OCI-M1 (cell line): ENCODE measurements at regions not wholly inside any gene's neighbourhood (a gene's known extent, or its start where the extent isn't known, plus 50 kb on each side); places are given as distances from the start of the nearest gene placed in this dataset.

ENCODE experiments used
- DNase-seq: peaks from one replicate; lab custom pipeline; 2025; lab: John Stamatoyannopoulos, UW

- no peak for DNase-seq
These were observed 56.8 kb upstream of the PRR23E start for GRCh38 chr3:127136024-127136600.

DNA sequence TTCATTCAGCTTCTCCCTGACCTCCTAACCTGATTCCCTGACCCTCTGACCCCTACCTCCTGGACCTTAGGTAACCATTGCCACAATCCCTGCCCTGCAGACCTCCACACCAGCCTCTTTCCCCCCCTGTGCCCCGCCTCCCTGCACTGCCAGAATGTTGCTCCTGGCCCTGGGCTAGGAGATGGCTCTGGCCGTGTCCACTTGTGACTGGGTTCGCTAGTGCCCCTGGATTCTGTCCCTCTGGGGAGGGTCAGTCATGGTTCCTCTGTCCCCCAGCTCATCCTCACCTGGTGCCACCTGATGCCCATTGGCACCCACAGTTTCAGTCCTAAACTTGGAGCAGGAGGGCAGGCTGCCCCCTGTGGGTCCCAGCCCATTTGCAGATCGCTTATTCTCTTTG, 56.2 kb upstream of the PRR23E start:
- no peak for DNase-seq

DNA sequence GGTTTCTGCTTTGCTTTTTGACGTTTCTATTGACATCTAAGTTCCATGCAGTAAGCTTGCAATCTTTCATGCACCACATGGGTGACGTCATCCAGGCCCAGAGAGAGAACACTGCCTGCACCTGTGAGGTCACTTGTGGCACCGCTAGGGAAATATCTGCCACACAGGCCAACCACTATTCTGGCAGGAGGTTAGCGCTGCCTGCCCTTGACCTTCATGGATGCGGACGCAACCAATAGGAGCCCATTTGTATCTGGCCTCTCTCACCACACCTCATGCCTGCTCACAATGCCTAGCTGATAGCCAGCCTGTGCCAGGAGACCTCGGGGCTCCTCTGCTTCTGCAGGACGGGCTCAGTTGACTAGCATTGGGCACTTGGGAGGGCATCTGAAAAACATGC, 55.8 kb upstream of the PRR23E start:
- DNase-seq = no peak

GRCh38 chr3:127137757-127138536, 55.0 kb upstream of the PRR23E start:
- no peak for DNase-seq

GRCh38 chr3:127139601-127140500, 53.1 kb upstream of the PRR23E start:
- no peak for DNase-seq

DNA sequence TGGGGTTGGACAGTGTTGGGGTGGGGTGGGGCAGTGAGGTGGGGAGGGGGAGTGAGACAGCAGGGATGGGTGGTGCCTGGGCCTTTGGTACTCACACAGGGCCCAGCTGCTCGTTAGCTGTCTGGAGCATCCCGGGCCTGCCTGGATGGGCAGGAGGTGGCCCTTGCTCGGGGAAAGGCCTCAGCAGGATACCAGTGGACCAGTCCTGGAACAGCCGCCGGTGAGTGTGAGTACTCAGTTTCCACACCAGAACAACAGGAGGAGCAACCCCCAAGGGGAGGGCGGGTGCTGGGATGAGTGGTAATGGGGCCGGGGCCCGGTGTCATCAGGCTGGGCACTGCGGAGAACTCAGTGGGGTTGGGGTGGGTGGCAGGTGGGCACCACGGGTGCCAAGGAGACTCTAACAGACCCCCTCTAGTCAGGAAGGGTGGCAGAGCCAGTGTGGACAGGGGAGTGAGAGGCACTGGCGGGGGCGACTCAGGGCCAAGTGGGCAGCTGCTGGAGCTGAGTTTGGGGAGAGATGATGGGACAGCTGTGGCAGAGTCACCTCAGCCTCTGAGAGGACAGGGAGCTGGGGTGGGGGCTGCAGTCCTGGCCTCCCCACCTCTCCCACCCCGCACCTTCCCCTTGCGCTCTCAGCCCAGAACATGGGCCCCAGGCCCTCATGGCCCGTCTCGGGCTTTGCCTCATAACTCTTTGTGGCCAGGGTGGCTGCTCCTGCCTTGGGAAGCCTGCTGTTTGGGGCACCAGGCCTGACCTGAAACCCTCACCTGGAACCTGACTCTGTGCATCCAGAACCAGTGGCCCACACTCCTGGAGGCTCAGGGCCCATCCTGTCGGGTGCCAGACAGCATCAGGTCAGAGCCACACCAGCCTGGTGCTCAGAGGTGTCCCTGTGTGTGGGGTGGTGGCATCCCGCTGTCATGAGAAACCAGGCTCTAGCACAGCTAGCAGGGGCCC, 52.1 kb upstream of the PRR23E start:
- DNase-seq = no peak

DNA sequence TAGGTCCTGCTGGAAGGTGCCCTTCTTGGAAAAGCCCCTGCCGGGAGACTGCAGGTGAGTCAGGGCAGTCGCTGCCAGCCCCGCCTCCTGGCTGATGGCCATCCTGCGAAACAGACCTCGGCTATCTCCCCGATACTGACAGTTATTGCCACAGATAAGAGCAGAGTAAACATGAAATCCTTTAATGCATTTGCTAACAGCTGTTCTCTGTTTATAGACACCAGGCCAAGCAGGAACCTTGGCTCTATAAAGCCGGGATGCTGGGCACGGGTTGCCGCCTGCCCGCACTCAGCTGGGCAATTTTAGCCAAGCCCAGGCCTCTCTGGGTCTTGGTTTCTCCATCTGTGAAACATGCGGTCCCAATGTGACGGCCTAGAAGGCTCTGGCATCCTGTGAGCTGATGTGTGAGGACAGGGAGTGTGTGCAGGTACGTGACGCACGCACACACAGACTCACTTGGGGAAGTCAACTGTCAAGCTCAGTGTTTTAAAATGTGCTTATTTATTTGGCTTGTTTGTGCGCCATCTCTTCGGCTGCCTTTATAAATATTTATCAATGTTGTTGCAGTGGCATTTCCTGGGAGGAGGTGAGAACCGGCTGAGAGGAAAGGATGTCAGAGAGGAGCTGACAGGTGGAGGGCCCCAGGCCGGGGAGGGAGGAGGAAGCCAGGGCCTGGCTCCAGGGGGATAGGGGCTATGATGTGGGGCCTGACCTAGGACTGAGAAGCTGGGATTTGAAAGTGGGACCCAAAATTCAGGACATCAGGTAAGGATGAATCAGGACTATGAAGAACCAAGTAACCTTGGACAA, 50.8 kb upstream of the PRR23E start:
- no peak for DNase-seq
